ENCODE measurements at regions not wholly inside any gene's neighbourhood (a gene's known extent, or its start where the extent isn't known, plus 50 kb on each side); places are given as distances from the start of the nearest gene placed in this dataset.

DNA sequence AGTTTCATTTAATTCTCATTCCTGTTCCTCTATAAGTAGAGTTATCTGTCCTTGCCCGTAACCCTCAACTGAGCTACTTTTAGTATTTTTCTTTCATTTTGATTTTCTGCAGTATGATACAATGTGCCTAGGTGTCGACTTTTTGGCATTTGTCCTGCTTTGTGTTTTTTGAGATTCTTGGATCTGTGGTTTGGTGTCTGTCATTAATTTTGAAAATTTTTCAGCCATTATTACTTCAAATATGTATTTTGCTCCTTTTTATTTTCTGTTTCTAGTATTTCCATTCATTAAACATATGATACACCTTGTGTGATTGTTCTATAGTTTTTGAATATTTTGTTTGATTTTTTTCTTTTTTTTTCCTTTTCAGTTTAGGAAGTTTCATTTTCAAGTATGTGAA lies 598.9 kb downstream of the SPOCK3 start:
- no peak for DNase-seq (ENCODE audit: low spot score)

DNA sequence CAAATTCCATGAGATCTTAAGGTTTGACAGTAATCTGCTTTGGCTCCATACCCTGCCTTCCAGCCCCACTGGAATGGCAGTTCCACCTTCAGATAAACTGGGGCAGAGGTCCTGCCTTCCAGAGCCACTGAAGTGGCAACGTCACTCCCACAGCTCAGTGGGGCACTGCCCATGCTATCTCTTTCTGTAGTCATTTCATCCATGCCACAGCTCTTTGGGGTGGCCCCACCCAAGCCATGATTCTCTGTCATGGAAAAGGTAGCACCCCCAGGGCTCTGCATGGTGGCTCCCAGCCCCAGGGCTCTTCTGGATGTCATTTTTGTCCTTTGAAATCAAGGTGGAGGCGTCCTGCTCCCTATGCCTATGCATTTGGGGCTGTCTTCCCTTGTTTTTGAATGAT lies 596.5 kb downstream of the SPOCK3 start:
- no peak for DNase-seq (ENCODE audit: low spot score)

DNA sequence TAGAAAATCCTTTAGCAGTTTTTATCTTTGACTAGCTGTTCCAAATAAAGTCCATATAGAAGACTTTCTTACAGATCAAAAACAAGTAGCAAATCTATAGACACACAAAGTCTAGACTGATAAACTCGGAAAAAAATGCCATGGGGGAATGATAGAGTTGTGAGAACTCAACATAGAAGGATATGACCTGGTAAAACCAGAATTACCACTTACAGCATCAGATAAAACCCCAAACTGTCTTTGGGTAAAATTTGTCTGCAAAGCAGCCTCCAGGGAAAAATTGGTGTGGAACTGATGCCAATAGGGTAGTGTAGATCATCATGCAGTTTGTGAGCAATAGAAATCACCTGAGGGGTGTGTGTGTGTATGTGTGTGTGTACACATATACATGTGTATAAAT lies 579.1 kb downstream of the SPOCK3 start:
- DNase-seq (ENCODE audit: low spot score) = no peak

DNA sequence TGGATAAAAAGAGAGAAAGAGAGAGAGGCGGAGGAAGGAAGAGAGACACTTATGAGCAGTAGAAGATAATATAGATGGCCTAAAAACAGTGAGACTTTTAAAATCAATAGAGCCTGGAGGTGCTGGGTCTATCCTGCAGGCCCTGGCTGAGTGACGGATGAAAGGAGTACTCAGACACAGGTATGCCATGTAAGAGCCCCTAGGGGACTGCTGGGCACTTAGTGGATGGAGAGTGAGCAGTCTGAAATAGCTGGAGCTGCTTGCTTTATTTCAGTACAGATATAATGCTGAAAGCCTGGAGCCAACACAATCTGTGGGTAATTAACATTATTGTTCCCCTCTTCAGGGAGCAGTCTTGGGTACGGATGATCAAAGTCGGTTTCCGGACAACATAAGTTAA lies 578.6 kb downstream of the SPOCK3 start:
- DNase-seq (ENCODE audit: low spot score) = no peak

DNA sequence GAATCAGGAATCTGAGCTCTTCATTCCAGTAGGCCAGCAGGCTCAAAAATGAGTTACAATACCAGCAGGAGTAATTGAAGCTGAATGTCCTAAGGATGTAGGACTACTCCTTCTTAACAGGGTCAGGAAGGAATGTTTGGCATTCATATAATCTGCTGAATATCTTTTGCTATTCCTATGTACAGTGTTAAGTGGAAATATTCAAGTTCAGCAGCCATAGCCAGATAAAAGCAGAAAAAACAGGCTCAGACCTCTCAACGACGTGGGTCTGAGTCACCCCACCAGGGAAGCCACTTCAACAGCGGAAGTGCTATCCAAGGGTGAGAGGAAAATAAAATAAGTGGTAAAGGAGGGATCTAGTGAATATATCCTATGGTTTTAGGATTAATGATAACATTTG lies 577.0 kb downstream of the SPOCK3 start:
- DNase-seq (ENCODE audit: low spot score) = no peak

DNA sequence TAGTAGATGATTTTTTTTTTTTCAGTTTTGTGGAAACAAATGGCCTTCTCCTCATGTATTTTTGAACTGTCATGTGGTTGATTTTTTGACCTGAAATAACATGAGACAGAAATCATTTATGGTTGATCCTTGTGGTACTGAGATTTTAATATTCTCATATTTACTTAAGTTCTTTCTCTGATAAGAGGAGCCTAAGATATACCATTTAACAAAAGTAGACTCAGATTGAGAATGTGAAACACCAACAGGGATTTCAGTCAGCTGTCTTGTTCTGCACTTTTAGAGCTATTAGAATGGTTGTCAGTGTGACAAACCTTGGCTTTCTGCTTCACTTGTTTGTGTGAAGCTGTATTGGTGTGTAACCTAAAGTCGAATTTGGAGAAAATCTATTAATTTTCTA lies 575.7 kb downstream of the SPOCK3 start:
- DNase-seq (ENCODE audit: low spot score) = no peak

DNA sequence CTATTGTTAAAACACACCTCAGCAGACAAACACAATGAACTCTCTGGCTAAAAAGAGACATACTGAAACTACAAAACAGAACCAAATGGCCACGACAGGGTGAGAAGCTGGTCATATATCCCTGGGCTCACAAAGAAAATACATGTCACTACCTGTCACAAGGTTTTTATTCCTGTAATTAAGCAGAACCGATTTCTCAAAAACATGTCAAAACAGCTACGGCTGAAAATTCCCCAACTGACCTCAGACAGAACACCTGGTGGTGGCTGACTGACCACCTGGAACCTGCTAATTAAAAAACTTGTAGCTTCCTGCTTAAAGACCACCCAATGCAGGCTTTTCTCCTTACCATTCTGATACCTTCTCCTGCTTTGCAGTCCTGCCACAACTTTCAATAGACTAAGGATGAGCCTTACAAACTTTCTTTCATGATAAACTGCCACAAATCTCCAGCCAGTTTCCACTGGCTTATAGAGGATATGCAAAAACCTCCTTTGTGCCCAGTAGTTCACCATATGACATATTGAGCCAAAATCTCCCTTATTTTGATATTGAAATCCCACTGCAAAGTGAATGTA lies 571.9 kb downstream of the SPOCK3 start:
- no peak for DNase-seq (ENCODE audit: low spot score)

DNA sequence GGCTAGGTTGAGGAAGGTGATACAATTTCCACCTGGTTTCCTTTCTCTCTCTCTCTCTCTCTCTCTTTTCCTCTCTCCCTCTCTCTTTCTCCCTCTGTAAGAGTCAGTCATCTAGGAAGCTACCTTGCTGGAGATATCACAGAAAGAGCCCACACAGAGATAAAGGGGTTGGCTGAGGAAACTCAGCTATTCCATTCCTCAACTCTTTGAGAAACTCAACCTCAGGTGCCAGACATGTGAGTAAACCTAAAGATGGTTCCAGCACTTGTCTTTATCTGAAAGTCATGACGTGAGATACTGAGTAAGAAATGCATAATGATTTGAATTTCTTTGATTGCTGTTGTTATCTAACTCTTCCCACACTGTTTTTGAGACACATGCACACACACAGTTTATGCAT lies 564.0 kb downstream of the SPOCK3 start:
- DNase-seq (ENCODE audit: low spot score) = no peak

DNA sequence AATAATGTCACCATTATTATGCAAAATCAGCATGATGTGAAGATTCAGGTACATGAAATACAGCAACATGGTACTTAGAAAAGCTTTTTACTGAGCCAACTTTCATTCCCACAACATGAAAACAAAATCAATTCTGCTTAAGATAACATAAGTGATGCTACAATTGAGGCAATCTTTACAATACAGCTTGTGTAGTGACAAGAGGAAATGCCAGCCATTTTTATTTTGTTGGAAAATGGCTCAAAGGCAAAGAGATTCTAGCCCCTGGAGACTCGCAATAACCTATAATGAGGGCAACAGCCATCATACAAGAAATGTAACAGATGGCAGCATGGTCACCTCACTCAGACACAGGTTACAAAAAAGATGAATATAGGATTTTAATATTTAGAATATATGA lies 560.4 kb downstream of the SPOCK3 start:
- no peak for DNase-seq (ENCODE audit: low spot score)

DNA sequence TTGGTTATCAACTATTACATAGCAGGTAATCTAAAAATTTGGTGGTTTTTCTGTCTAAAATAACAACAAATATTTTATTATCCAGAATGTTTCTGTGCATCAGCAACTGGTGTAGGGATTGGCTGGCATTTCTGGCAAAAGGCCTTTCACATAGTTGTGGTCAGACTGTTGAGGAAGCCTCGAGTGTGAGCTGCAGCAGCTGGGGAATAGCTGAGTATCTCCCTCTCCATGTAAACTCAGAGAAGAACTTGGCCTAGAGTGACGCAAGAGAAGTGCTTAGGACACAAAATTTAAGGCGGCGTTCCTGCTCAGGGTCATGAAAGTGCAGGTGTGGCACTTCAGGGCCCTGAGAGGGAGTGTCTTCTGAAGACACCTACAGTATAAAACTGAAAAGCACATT lies 558.9 kb downstream of the SPOCK3 start:
- no peak for DNase-seq (ENCODE audit: low spot score)

DNA sequence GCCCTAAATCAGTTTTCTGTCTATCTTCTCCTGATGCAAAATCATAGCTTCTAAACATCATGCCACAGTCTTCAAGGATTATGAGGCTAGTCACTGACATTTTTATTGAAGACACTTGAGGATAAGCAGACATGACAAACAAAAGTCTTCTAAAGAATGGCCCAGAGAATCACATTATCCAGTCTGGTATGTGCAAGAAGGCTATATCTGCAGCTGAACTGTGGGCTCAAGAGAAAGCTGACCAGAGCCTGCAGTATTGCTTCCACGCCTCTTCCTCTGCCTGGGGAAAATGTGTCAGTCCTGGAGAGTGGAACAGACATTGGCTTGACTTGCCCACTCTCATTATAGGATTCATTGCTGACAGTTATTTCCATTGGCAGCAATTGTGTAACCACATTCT lies 553.5 kb downstream of the SPOCK3 start:
- DNase-seq (ENCODE audit: low spot score) = no peak

DNA sequence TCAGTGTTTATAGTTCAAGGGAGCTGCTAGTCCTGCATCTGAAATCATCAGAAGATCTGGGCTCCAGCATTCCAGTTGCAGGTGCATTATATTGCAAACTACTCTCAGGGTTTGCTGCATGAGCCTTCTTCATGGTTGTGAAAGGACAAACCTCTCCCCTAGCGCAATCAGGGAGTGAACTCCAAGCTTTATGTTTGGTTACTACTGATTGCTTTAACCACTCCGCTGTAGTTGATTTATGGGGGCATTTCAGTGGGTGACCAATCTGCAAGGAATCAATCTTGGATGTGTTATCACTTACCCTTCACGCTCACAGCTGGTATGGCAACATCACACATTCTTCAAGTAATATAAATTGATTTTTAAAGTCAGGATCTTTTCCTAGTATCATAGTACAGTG lies 552.1 kb downstream of the SPOCK3 start:
- DNase-seq (ENCODE audit: low spot score) = no peak
